ENCODE measurements at regions not wholly inside any gene's neighbourhood (a gene's known extent, or its start where the extent isn't known, plus 50 kb on each side); places are given as distances from the start of the nearest gene placed in this dataset.
"Not testable (repeated sequence)": the region's sequence is repeated elsewhere in the genome, so short reads cannot be mapped to it uniquely, and the experiment has no call there.

GRCh38 chr6:134663356-134663755, 286.5 kb downstream of the ALDH8A1 start:
- no peaks in the 10 kb centered on the region for H3K9me3 Mint-ChIP-seq
- DNase-seq: no peak
- TF ChIP-seq, protein P1, sequence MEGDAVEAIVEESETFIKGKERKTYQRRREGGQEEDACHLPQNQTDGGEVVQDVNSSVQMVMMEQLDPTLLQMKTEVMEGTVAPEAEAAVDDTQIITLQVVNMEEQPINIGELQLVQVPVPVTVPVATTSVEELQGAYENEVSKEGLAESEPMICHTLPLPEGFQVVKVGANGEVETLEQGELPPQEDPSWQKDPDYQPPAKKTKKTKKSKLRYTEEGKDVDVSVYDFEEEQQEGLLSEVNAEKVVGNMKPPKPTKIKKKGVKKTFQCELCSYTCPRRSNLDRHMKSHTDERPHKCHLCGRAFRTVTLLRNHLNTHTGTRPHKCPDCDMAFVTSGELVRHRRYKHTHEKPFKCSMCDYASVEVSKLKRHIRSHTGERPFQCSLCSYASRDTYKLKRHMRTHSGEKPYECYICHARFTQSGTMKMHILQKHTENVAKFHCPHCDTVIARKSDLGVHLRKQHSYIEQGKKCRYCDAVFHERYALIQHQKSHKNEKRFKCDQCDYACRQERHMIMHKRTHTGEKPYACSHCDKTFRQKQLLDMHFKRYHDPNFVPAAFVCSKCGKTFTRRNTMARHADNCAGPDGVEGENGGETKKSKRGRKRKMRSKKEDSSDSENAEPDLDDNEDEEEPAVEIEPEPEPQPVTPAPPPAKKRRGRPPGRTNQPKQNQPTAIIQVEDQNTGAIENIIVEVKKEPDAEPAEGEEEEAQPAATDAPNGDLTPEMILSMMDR (IDR thresholded peaks at IDR 0.05): no peak
- peaks cover 32% of the 10 kb centered on the region for H3K4me1 Mint-ChIP-seq (ENCODE audit: low read depth)
- no peak overlapping the region for H3K27ac Mint-ChIP-seq
- no peaks in the 10 kb centered on the region for H3K36me3 Mint-ChIP-seq (ENCODE audit: low read depth)
- no peak overlapping the region for H3K4me3 Mint-ChIP-seq
- H3K27me3 Mint-ChIP-seq (ENCODE audit: insufficient read depth): no peaks in the 10 kb centered on the region

DNA sequence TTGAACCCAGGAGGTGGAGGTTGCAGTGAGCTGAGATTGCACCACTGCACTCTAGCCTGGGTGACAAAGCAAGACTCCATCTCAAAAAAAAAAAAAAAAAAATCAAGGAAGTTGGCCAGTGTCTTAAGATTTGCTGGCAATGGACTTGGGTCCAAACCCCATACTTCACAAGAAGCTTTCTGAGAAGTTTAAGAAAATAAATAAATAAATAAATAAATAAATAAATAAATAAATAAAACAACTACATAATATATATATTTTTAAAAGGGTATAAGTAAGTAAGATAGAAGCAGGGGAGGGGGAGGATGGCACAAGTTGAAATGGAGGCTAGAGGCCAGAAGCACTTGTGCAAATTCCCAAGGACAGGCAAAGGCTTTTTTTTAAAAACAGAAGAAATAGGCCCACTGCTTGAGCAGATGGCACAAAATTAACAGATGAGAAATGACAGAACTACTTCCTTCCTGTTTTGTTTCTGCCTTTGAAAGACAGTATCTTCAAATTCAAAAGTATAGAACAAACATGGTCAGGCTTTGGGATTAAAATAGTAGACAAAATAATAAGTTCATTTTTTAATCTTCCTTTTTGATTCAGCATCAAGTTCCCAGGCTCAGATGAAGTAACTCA, 287.7 kb downstream of the ALDH8A1 start:
- Mint-ChIP-seq H3K27ac (no peak overlapping the region), H3K27me3 (ENCODE audit: insufficient read depth) (no peaks in the 10 kb centered on the region), H3K4me1 (ENCODE audit: low read depth) (peaks cover 40% of the 10 kb centered on the region), H3K9me3 (no peaks in the 10 kb centered on the region), H3K4me3 (no peak overlapping the region), H3K36me3 (ENCODE audit: low read depth) (no peaks in the 10 kb centered on the region)
- TF ChIP-seq, protein P1 (IDR thresholded peaks at IDR 0.05): no peak
- DNase-seq: no peak

DNA sequence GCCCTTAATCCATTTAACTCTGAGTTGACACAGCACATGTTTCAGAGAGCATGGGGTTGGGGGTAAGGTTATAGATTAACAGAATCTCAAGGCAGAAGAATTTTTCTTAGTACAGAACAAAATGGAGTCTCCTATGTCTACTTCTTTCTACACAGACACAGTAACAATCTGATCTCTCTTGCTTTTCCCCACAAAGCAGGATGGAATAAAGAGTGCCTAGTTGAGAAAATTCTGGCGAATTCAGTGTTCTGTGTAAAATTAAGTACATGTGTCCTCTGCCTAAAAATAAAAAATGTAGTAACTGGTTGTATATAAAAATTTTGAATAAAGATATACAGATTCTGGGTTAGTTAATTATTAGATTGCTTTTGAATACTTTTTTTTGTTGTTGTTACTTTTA, 290.0 kb downstream of the ALDH8A1 start:
- not testable (repeated sequence) for DNase-seq; H3K9me3 Mint-ChIP-seq; H3K27ac Mint-ChIP-seq; H3K4me3 Mint-ChIP-seq; H3K27me3 Mint-ChIP-seq (ENCODE audit: insufficient read depth); H3K36me3 Mint-ChIP-seq (ENCODE audit: low read depth)
- peaks cover 29% of the 10 kb centered on the region for H3K4me1 Mint-ChIP-seq (ENCODE audit: low read depth)

GRCh38 chr6:134658596-134658995, 291.3 kb downstream of the ALDH8A1 start:
- Mint-ChIP-seq H3K4me1 (ENCODE audit: low read depth) (peaks cover 19% of the 10 kb centered on the region), H3K9me3 (no peaks in the 10 kb centered on the region), H3K27ac (no peak overlapping the region), H3K27me3 (ENCODE audit: insufficient read depth) (no peaks in the 10 kb centered on the region), H3K36me3 (ENCODE audit: low read depth) (no peaks in the 10 kb centered on the region), H3K4me3 (no peak overlapping the region)
- DNase-seq: no peak
- TF ChIP-seq, protein P1 (IDR thresholded peaks at IDR 0.05): no peak

- Mint-ChIP-seq H3K27me3 (ENCODE audit: insufficient read depth) (no peaks in the 10 kb centered on the region), H3K4me1 (ENCODE audit: low read depth) (peaks cover 18% of the 10 kb centered on the region), H3K4me3 (no peak overlapping the region), H3K9me3 (no peaks in the 10 kb centered on the region), H3K27ac (no peak overlapping the region), H3K36me3 (ENCODE audit: low read depth) (no peaks in the 10 kb centered on the region)
- no peak for DNase-seq
- TF ChIP-seq, protein P1 (IDR thresholded peaks at IDR 0.05): no peak
Measured at GRCh38 chr6:134657751-134658527, 292.0 kb downstream of the ALDH8A1 start.

DNA sequence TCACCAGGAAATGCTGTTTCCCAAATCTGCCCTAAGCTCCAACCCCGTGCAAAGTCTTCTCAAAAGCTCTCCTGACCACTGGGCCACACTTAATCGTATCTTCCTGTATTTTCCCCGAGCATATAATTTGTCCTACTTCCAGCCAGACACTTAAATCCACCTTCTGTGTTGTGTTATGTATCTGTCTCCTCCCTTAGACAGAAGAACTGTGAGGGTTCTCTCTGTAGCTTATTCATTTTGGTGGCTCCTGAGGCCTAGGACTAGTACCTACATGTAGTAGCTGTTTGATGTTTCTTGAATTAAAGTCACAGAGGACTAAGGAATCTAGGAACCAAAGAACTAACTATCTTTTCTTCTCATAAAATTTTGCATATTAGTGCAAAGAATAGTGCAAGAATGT, 292.6 kb downstream of the ALDH8A1 start:
- Mint-ChIP-seq H3K27me3 (ENCODE audit: insufficient read depth) (no peaks in the 10 kb centered on the region), H3K4me3 (no peak overlapping the region), H3K4me1 (ENCODE audit: low read depth) (peaks cover 18% of the 10 kb centered on the region), H3K9me3 (no peaks in the 10 kb centered on the region), H3K27ac (no peak overlapping the region), H3K36me3 (ENCODE audit: low read depth) (no peaks in the 10 kb centered on the region)
- no peak for DNase-seq
- TF ChIP-seq, protein P1 (IDR thresholded peaks at IDR 0.05): no peak

Data from HFFc6 (cell line).